IMR-90 (cell line): ENCODE measurements at regions not wholly inside any gene's neighbourhood (a gene's known extent, or its start where the extent isn't known, plus 50 kb on each side); places are given as distances from the start of the nearest gene placed in this dataset.

ENCODE experiments used
- ATAC-seq: fragments of 200-7000 bp; cut with Tn5 transposase; 2 replicates; pipeline ENCODE4 v1.9.1; 2020; ENCODE audit warnings: low read depth, mild to moderate bottlenecking, moderate library complexity
- BruUV-seq: library from RNA; stranded (reverse); fragments of 400-500 nt; replicated peaks from 2 replicates; lab custom pipeline; 2021; lab: Mats Ljungman, UMichigan
- CTCF ChIA-PET: fragments of 300-600 bp; formaldehyde crosslinking; extraction: SDS; loops from one replicate; lab custom pipeline; 2021; ENCODE audit warnings: antibody characterized with exemption; lab: Yijun Ruan, JAX
- POLR2A ChIA-PET: fragments of 300-600 bp; sonication (Branson Sonifier 250); formaldehyde crosslinking; loops from one replicate; lab custom pipeline; 2022; ENCODE audit warnings: antibody characterized with exemption; ENCODE audit not compliant: unreplicated experiment; lab: Charles Lee
- DNase-seq: peaks from one replicate; pipeline ENCODE4 v3.0.0; 2013
- H2AFZ ChIP-seq: replicated peaks from 2 replicates; pipeline ENCODE3; 2013; ENCODE audit warnings: low read length, mild to moderate bottlenecking; ENCODE audit not compliant: poor library complexity
- H2AK5ac ChIP-seq: 2 replicates; pipeline ENCODE4 v1.6.1; 2013; ENCODE audit warnings: low read depth, low read length, inconsistent platforms
- H2AK9ac ChIP-seq: replicated peaks from 2 replicates; pipeline ENCODE3; 2013; ENCODE audit warnings: mild to moderate bottlenecking, low read depth, low read length, moderate library complexity; ENCODE audit not compliant: poor library complexity
- H2BK120ac ChIP-seq: 2 replicates; pipeline ENCODE4 v1.6.1; 2013; ENCODE audit warnings: low read depth, low read length, inconsistent platforms
- H2BK15ac ChIP-seq: 3 replicates; pipeline ENCODE4 v1.6.1; 2013; ENCODE audit warnings: low read depth, low read length, inconsistent platforms
- H2BK20ac ChIP-seq: 2 replicates; pipeline ENCODE4 v1.6.1; 2013; ENCODE audit warnings: low read depth, mild to moderate bottlenecking, inconsistent platforms, low read length, moderate library complexity
- H2BK5ac ChIP-seq: 2 replicates; pipeline ENCODE4 v1.6.1; 2013; ENCODE audit warnings: mild to moderate bottlenecking, low read depth, low read length, inconsistent platforms; ENCODE audit not compliant: poor library complexity, severe bottlenecking
- H3K14ac ChIP-seq: replicated peaks from 2 replicates; pipeline ENCODE4 v1.6.1; 2013; ENCODE audit warnings: low read depth, low read length, inconsistent platforms
- H3K18ac ChIP-seq: 2 replicates; pipeline ENCODE4 v1.6.1; 2013; ENCODE audit warnings: low read depth, low read length, control low read depth
- H3K23ac ChIP-seq: 2 replicates; pipeline ENCODE4 v1.6.1; 2013; ENCODE audit warnings: low read depth, low read length, inconsistent platforms
- H3K27ac ChIP-seq: 2 replicates; pipeline ENCODE4 v1.5.1; 2013; ENCODE audit warnings: mild to moderate bottlenecking, control low read depth, low read length; ENCODE audit not compliant: insufficient read depth
- H3K27me3 ChIP-seq: 2 replicates; pipeline ENCODE4 v1.6.1; 2013; ENCODE audit warnings: low read length; ENCODE audit not compliant: control insufficient read depth, insufficient read depth
- H3K36me3 ChIP-seq: 2 replicates; pipeline ENCODE4 v1.6.1; 2013; ENCODE audit warnings: low read length, mixed read lengths; ENCODE audit not compliant: control insufficient read depth, insufficient read depth
- H3K4ac ChIP-seq: 2 replicates; pipeline ENCODE4 v1.6.1; 2013; ENCODE audit warnings: low read depth, low read length, inconsistent platforms
- H3K4me1 ChIP-seq: 2 replicates; pipeline ENCODE4 v1.6.1; 2013; ENCODE audit warnings: low read length, mixed read lengths; ENCODE audit not compliant: control insufficient read depth, insufficient read depth
- H3K4me2 ChIP-seq: 2 replicates; pipeline ENCODE4 v1.6.1; 2013; ENCODE audit warnings: low read depth, mild to moderate bottlenecking, control low read depth, low read length, moderate library complexity
- H3K4me3 ChIP-seq: 2 replicates; pipeline ENCODE4 v1.5.1; 2013; ENCODE audit warnings: low read depth, mild to moderate bottlenecking, control low read depth, low read length, moderate library complexity; ENCODE audit not compliant: insufficient read depth
- H3K56ac ChIP-seq: 2 replicates; pipeline ENCODE4 v1.6.1; 2013; ENCODE audit warnings: low read length, inconsistent platforms; ENCODE audit not compliant: insufficient read depth; ENCODE audit errors: extremely low read depth
- H3K79me1 ChIP-seq, 2 experiments: 2 replicates each; pipeline ENCODE4 v1.6.1; 2013; ENCODE audit warnings: low read length in 2 of 2, inconsistent platforms in 1 of 2, low read depth in 1 of 2
- H3K9ac ChIP-seq: 2 replicates; pipeline ENCODE4 v1.6.1; 2013; ENCODE audit warnings: low read depth, low read length, control low read depth
- H3K9me1 ChIP-seq: 2 replicates; pipeline ENCODE4 v1.6.1; 2013; ENCODE audit warnings: low read length, inconsistent platforms; ENCODE audit not compliant: insufficient read depth
- H3K9me3 ChIP-seq: 2 replicates; pipeline ENCODE4 v1.6.1; 2013; ENCODE audit warnings: low read length; ENCODE audit not compliant: control insufficient read depth, insufficient read depth
- H4K20me1 ChIP-seq: 2 replicates; pipeline ENCODE4 v1.6.1; 2013; ENCODE audit warnings: low read length, inconsistent platforms; ENCODE audit not compliant: insufficient read depth
- H4K5ac ChIP-seq: 2 replicates; pipeline ENCODE4 v1.6.1; 2013; ENCODE audit warnings: mild to moderate bottlenecking, low read depth, low read length, control low read depth
- H4K8ac ChIP-seq, 2 experiments: 2 replicates each; pipeline ENCODE4 v1.6.1; 2013; ENCODE audit warnings: low read depth in 2 of 2, low read length in 2 of 2, control low read depth in 1 of 2, inconsistent platforms in 1 of 2
- H4K91ac ChIP-seq: 2 replicates; pipeline ENCODE4 v1.6.1; 2013; ENCODE audit warnings: low read depth, low read length, inconsistent platforms; ENCODE audit not compliant: insufficient read depth
- BHLHE40 ChIP-seq: fragments of 150-350 bp; IDR thresholded peaks from 2 replicates; pipeline ENCODE4 v1.6.1; 2016; ENCODE audit warnings: mild to moderate bottlenecking, low read depth, low read length
- CEBPB ChIP-seq: IDR thresholded peaks from 2 replicates; pipeline ENCODE4 v1.6.1; 2012; ENCODE audit warnings: low read depth, low read length, improper control_type of control experiment
- CHD1 ChIP-seq: IDR thresholded peaks from 2 replicates; pipeline ENCODE4 v1.6.1; 2012; ENCODE audit warnings: low read depth, low read length, improper control_type of control experiment
- ELK1 ChIP-seq: fragments of 150-350 bp; IDR thresholded peaks from 2 replicates; pipeline ENCODE4 v1.6.1; 2016; ENCODE audit warnings: low read depth, mild to moderate bottlenecking, low read length, moderate library complexity, borderline replicate concordance
- FOS ChIP-seq: fragments of 150-350 bp; IDR thresholded peaks from 2 replicates; pipeline ENCODE4 v1.6.1; 2016; ENCODE audit warnings: low read depth, low read length
- POLR2A ChIP-seq: IDR thresholded peaks from 2 replicates; pipeline ENCODE4 v1.6.1; 2012; ENCODE audit warnings: mild to moderate bottlenecking, low read depth, low read length
- RAD21 ChIP-seq: IDR thresholded peaks from 2 replicates; pipeline ENCODE4 v1.6.1; 2012; ENCODE audit warnings: low read length, improper control_type of control experiment
- RCOR1 ChIP-seq: IDR thresholded peaks from 2 replicates; pipeline ENCODE4 v1.6.1; 2012; ENCODE audit warnings: mild to moderate bottlenecking, low read length, improper control_type of control experiment; ENCODE audit not compliant: insufficient replicate concordance
- RFX5 ChIP-seq: IDR thresholded peaks from 2 replicates; pipeline ENCODE4 v1.8.0; 2012; ENCODE audit warnings: low read depth, mild to moderate bottlenecking, low read length, moderate library complexity
- SMC3 ChIP-seq: fragments of 150-350 bp; IDR thresholded peaks from 2 replicates; pipeline ENCODE4 v1.6.1; 2016; ENCODE audit warnings: low read depth, mild to moderate bottlenecking, antibody characterized with exemption, low read length, moderate library complexity
- WGBS, 2 experiments: methylation state at CpG; one replicate each; pipeline versions ENCODE4 v1.1.5 to v1.1.7; 2013; ENCODE audit warnings: missing lambda C conversion rate in 2 of 2; ENCODE audit not compliant: insufficient read length in 1 of 2; ENCODE audit errors: extremely low coverage in 2 of 2; 5-methylcytosine and 5-hydroxymethylcytosine counted together
- dilution Hi-C: fragments of 300-500 bp; cut with HindIII; formaldehyde crosslinking; loops from one replicate; pipeline ENCODE4 v1.14.3; 2018; ENCODE audit warnings: low sequenced_read_pairs; ENCODE audit not compliant: unreplicated experiment
- in situ Hi-C: fragments of 300-500 bp; cut with MboI; formaldehyde crosslinking; loops from 3 replicates; pipeline ENCODE4 v1.14.3; 2019; ENCODE audit warnings: low sequenced_read_pairs, inconsistent platforms, mixed read lengths
- intact Hi-C: fragments of 100-400 bp; cut with micrococcal nuclease; formaldehyde crosslinking; loops from 2 replicates; pipeline ENCODE4 v1.10.0; 2022
- TF ChIP-seq, protein P1 (sequence below): fragments of 150-350 bp; IDR thresholded peaks from 2 replicates; pipeline ENCODE4 v1.6.1; 2017; ENCODE audit warnings: mild to moderate bottlenecking, antibody characterized with exemption, low read length, low read depth

DNA sequence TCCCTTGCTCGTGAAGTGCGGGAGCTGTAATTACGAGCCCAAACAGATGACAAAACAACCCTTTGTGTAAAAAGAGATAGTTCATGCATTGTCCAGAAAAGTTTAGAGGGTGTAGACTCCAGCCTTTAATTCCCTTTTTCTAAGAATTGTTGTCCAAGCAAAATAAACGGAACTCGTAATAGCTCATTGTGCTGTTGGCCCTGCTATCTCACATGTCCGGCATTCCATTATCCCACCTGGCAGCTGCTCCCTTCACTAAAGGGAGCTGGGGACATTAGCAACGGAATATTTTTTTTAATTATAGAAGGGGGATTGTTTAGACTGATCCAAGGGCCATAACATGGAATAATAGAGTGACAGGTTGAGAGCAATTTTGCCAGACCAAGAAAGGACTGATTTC lies 277.5 kb upstream of the TBX3 start:
- TF ChIP-seq BHLHE40 (no peak), CHD1 (no peak), RFX5 (no peak), SMC3 (no peak), FOS (no peak), CEBPB (no peak), RAD21 (no peak), POLR2A (no peak), ELK1 (no peak), RCOR1 (no peak)
- TF ChIP-seq, protein P1, sequence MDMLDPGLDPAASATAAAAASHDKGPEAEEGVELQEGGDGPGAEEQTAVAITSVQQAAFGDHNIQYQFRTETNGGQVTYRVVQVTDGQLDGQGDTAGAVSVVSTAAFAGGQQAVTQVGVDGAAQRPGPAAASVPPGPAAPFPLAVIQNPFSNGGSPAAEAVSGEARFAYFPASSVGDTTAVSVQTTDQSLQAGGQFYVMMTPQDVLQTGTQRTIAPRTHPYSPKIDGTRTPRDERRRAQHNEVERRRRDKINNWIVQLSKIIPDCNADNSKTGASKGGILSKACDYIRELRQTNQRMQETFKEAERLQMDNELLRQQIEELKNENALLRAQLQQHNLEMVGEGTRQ: no peak
- Histone ChIP-seq H3K9ac (no peak overlapping the region), H3K27ac (no peak overlapping the region), H3K18ac (no peak overlapping the region), H3K4ac (no peak overlapping the region), H2BK20ac (no peak overlapping the region), H4K20me1 (no peaks in the 10 kb centered on the region), H3K4me1 (no peaks in the 10 kb centered on the region), H3K27me3 (no peaks in the 10 kb centered on the region), H3K9me3 (peaks cover 2% of the 10 kb centered on the region; the same call in 1 of the 2 replicates), H2BK120ac (no peak overlapping the region), H3K36me3 (no peaks in the 10 kb centered on the region), H2AFZ (no peak overlapping the region), H2BK15ac (no peak overlapping the region), H3K56ac (no peak overlapping the region), H3K9me1 (no peaks in the 10 kb centered on the region), H2BK5ac (no peak overlapping the region), H3K23ac (no peak overlapping the region), H2AK9ac (no peak overlapping the region), H3K4me2 (no peak overlapping the region), H3K4me3 (no peak overlapping the region), H2AK5ac (no peak overlapping the region), H3K14ac (no peak overlapping the region), H4K91ac (no peak overlapping the region), H4K5ac (no peak overlapping the region), H4K8ac (no peak overlapping the region), H3K79me1 (no peaks in the 10 kb centered on the region)
- no peak for DNase-seq
- ATAC-seq: no peak
- intact Hi-C loops (no loop called here), in situ Hi-C loops (no loop called here), dilution Hi-C loops (no loop called here)
- WGBS, 2 experiments: no CpG with 5 or more reads among the region's 7 CpGs
- BruUV-seq: no TSS peak
- CTCF ChIA-PET: interaction anchor here (1.1 kb wide), 1 partner anchor 12 kb away, joined by 3 read pairs; no protein-coding TSS in a partner anchor
- POLR2A ChIA-PET: no interaction called here
